ENCODE measurements at regions not wholly inside any gene's neighbourhood (a gene's known extent, or its start where the extent isn't known, plus 50 kb on each side); places are given as distances from the start of the nearest gene placed in this dataset.

DNA sequence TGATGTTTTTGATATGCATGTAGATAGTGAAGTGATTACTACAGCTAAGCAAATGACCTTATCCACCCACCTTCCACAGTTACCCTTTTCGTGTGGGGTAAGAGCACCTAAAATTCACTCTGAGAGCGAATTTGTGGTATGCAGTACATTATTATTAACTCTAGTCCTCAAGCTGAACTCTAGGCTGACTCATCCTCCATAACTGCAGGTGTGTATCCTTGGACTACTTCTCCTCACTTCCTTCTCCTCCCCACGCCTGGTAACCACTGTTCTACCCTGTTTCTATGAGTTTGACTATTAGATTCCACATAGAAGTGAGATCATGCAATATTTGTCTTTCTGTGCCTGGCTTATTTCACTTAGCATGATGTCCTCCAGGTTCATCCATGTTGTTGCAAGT lies 484.6 kb downstream of the GATA3 start:
- no peak overlapping the region for H3K4me2 ChIP-seq (ENCODE audit: low read length)
- no peak overlapping the region for H3K27ac ChIP-seq (ENCODE audit: low read depth, low read length)
- intact Hi-C loops (cut with micrococcal nuclease): no loop called here
- ATAC-seq (no peak), DNase-seq (ENCODE audit: low read depth, low spot score) (no peak)
- no peaks in the 10 kb centered on the region for H3K36me3 ChIP-seq (ENCODE audit: control insufficient read depth in 1 of 2, insufficient read depth in 2 of 2, low read length in 2 of 2)
- H3K9me2 ChIP-seq (ENCODE audit: insufficient read depth): no peaks in the 10 kb centered on the region
- RAD21 ChIA-PET (ENCODE audit: low non-redundant PET in 1 of 2, low total read pairs in 2 of 2, uncharacterized antibody in 2 of 2, unreplicated experiment in 2 of 2): no interaction called here
- no TSS peak for BruUV-seq (replicated peaks)
- no peak overlapping the region for H2AFZ ChIP-seq (ENCODE audit: low read depth, low read length, poor library complexity, severe bottlenecking)
- H3K9me3 ChIP-seq (ENCODE audit: control insufficient read depth in 1 of 2, insufficient read depth in 1 of 2, low read depth in 1 of 2, low read length in 2 of 2): peaks cover 3 to 12% of the 10 kb centered on the region in 2 experiments; a peak in 2 of 4 replicates
- no peaks in the 10 kb centered on the region for H3K27me3 ChIP-seq (ENCODE audit: insufficient read depth, low read length)
- H3K4me1 ChIP-seq (ENCODE audit: control insufficient read depth in 1 of 2, insufficient read depth in 2 of 2, low read length in 2 of 2): no peaks in the 10 kb centered on the region
- TF ChIP-seq POLR2AphosphoS5 (IDR thresholded peaks at IDR 0.05; ENCODE audit: low read depth, low read length): no peak
- no peak for TF ChIP-seq TCF7L2 (IDR thresholded peaks at IDR 0.05; ENCODE audit: borderline replicate concordance, extremely low read depth, insufficient read depth, insufficient read length)
- TF ChIP-seq SIN3A (IDR thresholded peaks at IDR 0.05; ENCODE audit: low read depth): no peak
- H3K4me3 ChIP-seq (replicated peaks in 1 of 2; ENCODE audit: low read depth in 1 of 2, low read length in 2 of 2): no peak overlapping the region
- H3K79me2 ChIP-seq (ENCODE audit: insufficient read depth, low read length): no peaks in the 10 kb centered on the region
- POLR2A ChIA-PET: no interaction called here
- no peak overlapping the region for H3K9ac ChIP-seq (ENCODE audit: low read length)
- CTCF ChIA-PET: no interaction called here
- no peaks in the 10 kb centered on the region for H4K20me1 ChIP-seq (ENCODE audit: insufficient read depth)

DNA sequence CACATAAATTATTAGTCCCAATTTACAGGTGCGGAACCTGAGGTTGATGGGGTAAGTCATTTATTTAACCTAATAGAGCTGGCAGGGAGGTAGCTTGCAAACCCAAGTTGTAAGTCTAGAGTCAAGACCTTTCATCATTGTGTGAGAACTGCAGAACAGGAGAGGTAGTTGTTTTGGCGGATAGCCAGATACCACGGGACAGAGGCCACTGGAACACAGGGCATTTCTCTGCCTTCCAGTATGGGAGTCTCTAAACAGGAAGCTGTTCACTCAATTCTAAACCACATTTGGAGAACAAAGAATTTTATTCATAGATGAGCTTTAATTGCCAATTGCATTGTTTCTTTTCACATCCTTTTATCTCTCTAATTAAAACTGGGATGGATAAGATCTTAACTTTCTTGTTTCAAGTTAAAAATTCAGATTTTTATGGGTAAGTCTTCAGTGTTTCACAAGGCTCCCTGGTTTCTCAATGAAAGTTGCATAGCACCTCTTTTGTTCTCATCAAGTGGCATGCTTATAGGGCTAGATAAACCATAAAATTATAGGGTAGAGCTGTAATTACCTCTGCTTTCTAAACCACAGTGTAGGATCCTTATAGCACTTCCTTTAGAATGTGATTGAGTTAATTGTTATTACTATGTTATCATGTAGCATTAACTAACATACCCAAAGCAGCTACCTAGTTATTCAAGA lies 489.0 kb downstream of the GATA3 start:
- no TSS peak for BruUV-seq (replicated peaks)
- H3K4me3 ChIP-seq (replicated peaks in 1 of 2; ENCODE audit: low read depth in 1 of 2, low read length in 2 of 2): no peak overlapping the region

More for the DNA sequence above, 489.0 kb downstream of the GATA3 start:
- intact Hi-C loops (cut with micrococcal nuclease): no loop called here
- ATAC-seq: no peak
- no peak for TF ChIP-seq EGR1 (IDR thresholded peaks at IDR 0.05; ENCODE audit: low read depth)
- TF ChIP-seq POLR2AphosphoS5 (IDR thresholded peaks at IDR 0.05; ENCODE audit: low read depth, low read length): no peak
- TF ChIP-seq POLR2A (IDR thresholded peaks at IDR 0.05; ENCODE audit: borderline replicate concordance, extremely low read depth, insufficient read depth, insufficient read length): no peak
- no peak for TF ChIP-seq EZH2 (IDR thresholded peaks at IDR 0.05)
- TF ChIP-seq FOSL1 (IDR thresholded peaks at IDR 0.05; ENCODE audit: low read depth): no peak
- Histone ChIP-seq H3K27me3 (ENCODE audit: insufficient read depth, low read length) (no peaks in the 10 kb centered on the region), H3K9me2 (ENCODE audit: insufficient read depth) (no peaks in the 10 kb centered on the region), H3K9ac (ENCODE audit: low read length) (no peak overlapping the region), H3K9me3 (ENCODE audit: control insufficient read depth in 1 of 2, insufficient read depth in 1 of 2, low read depth in 1 of 2, low read length in 2 of 2) (peaks cover 0 to 13% of the 10 kb centered on the region in 2 experiments; a peak in 2 of 4 replicates), H3K36me3 (ENCODE audit: control insufficient read depth in 1 of 2, insufficient read depth in 2 of 2, low read length in 2 of 2) (no peaks in the 10 kb centered on the region), H3K79me2 (ENCODE audit: insufficient read depth, low read length) (no peaks in the 10 kb centered on the region), H3K27ac (ENCODE audit: low read depth, low read length) (no peak overlapping the region), H2AFZ (ENCODE audit: low read depth, low read length, poor library complexity, severe bottlenecking) (no peak overlapping the region), H4K20me1 (ENCODE audit: insufficient read depth) (no peaks in the 10 kb centered on the region), H3K4me1 (ENCODE audit: control insufficient read depth in 1 of 2, insufficient read depth in 2 of 2, low read length in 2 of 2) (no peaks in the 10 kb centered on the region), H3K4me2 (ENCODE audit: low read length) (no peak overlapping the region)
- ChIA-PET RAD21 (ENCODE audit: low non-redundant PET in 1 of 2, low total read pairs in 2 of 2, uncharacterized antibody in 2 of 2, unreplicated experiment in 2 of 2) (no interaction called here), POLR2A (no interaction called here), CTCF (no interaction called here)
- DNase-seq (ENCODE audit: low read depth, low spot score): no peak

Data from HCT116 (cell line).